K562 (cell line): ENCODE measurements at regions not wholly inside any gene's neighbourhood (a gene's known extent, or its start where the extent isn't known, plus 50 kb on each side); places are given as distances from the start of the nearest gene placed in this dataset.

Experiments
- ATAC-seq: fragments of 200-7000 bp; cut with Tn5 transposase; 3 replicates; pipeline ENCODE4 v1.9.1; 2020; ENCODE audit warnings: moderate library complexity
- BruUV-seq: library from RNA; stranded (reverse); fragments of 400-500 nt; replicated peaks from 2 replicates; lab custom pipeline; 2021; lab: Mats Ljungman, UMichigan
- CTCF ChIA-PET: fragments of 300-600 bp; formaldehyde crosslinking; extraction: SDS; loops from one replicate; lab custom pipeline; 2021; ENCODE audit warnings: low intra/inter-chr PET ratio; lab: Yijun Ruan, JAX
- POLR2A ChIA-PET: fragments of 300-600, 350-650 bp; sonication (Branson Sonifier 250); formaldehyde crosslinking; extraction: SDS; loops from one replicate; lab custom pipeline; 2021; ENCODE audit warnings: antibody characterized with exemption, inconsistent platforms; lab: Yijun Ruan, JAX
- DNase-seq, 4 experiments: peaks; one replicate each; pipeline versions ENCODE4 v3.0.0 to v3.0.0-alpha.2; 2011 to 2018; ENCODE audit warnings: low spot score in 3 of 4, mixed read lengths in 3 of 4; ENCODE audit errors: extremely low read depth in 1 of 4
- FAIRE-seq: peaks from 2 replicates; lab custom pipeline; 2011; peaks lifted over from hg19 to GRCh38; lab: Jason Lieb, UNC
- H2AFZ ChIP-seq: 2 replicates; pipeline ENCODE4 v1.6.0; 2011; ENCODE audit warnings: low read depth, low read length, control low read depth, inconsistent platforms
- H3K27ac ChIP-seq: fragments of 200-600 bp; 3 replicates; pipeline ENCODE4 v1.8.0; 2011; ENCODE audit warnings: low read depth, mild to moderate bottlenecking, control low read depth, inconsistent platforms, low read length, moderate library complexity, mixed read lengths; ENCODE audit errors: extremely low read depth
- H3K27me3 ChIP-seq, 2 experiments: fragments of 300-600 bp in 1 of 2; 2 replicates in 1 of 2; 3 replicates in 1 of 2; pipeline versions ENCODE4 v1.6.0 to v1.8.0; 2011; ENCODE audit warnings: inconsistent platforms in 2 of 2, low read length in 2 of 2, mild to moderate bottlenecking in 1 of 2, mixed read lengths in 1 of 2, moderate library complexity in 1 of 2; ENCODE audit not compliant: control insufficient read depth in 2 of 2, insufficient read depth in 2 of 2
- H3K36me3 ChIP-seq: fragments of 300-600 bp; 3 replicates; pipeline ENCODE4 v1.8.0; 2011; ENCODE audit warnings: mild to moderate bottlenecking, low read length, inconsistent platforms; ENCODE audit not compliant: control insufficient read depth, insufficient read depth
- H3K4me1 ChIP-seq, 2 experiments: fragments of 200-600 bp in 1 of 2; replicated peaks in 1 of 2; 2 replicates in 1 of 2; 3 replicates in 1 of 2; pipeline versions ENCODE4 v1.5.1 to v1.8.0; 2011; ENCODE audit warnings: inconsistent platforms in 2 of 2, low read length in 2 of 2, mild to moderate bottlenecking in 1 of 2, mixed read lengths in 1 of 2, moderate library complexity in 1 of 2; ENCODE audit not compliant: control insufficient read depth in 2 of 2, insufficient read depth in 2 of 2
- H3K4me2 ChIP-seq: 2 replicates; pipeline ENCODE4 v1.6.1; 2011; ENCODE audit warnings: low read length, control low read depth, inconsistent platforms, mixed read lengths; ENCODE audit not compliant: insufficient read depth
- H3K4me3 ChIP-seq: fragments of 200-600 bp; sonication (generic), shearing (Covaris generic); 2 replicates; pipeline ENCODE4 v1.5.1; 2016; ENCODE audit warnings: control low read depth, inconsistent platforms
- H3K79me2 ChIP-seq: fragments of 200-600 bp; 3 replicates; pipeline ENCODE4 v1.8.0; 2011; ENCODE audit warnings: low read length, inconsistent platforms; ENCODE audit not compliant: control insufficient read depth, insufficient read depth
- H3K9ac ChIP-seq, 2 experiments: 2 replicates each; pipeline versions ENCODE4 v1.6.0 to v1.6.1; 2011; ENCODE audit warnings: low read depth in 2 of 2, low read length in 2 of 2, control low read depth in 1 of 2, inconsistent platforms in 1 of 2, mild to moderate bottlenecking in 1 of 2, mixed read lengths in 1 of 2; ENCODE audit not compliant: insufficient read depth in 1 of 2
- H3K9me1 ChIP-seq: one replicate; pipeline ENCODE4 v1.6.0; 2011; ENCODE audit warnings: inconsistent platforms, mild to moderate bottlenecking, low read length, moderate library complexity; ENCODE audit not compliant: control insufficient read depth, insufficient read depth
- H3K9me3 ChIP-seq: replicated peaks from 2 replicates; pipeline ENCODE4 v1.5.1; 2011; ENCODE audit warnings: low read depth, low read length, inconsistent platforms; ENCODE audit not compliant: control insufficient read depth, insufficient read depth
- H4K20me1 ChIP-seq: replicated peaks from 2 replicates; pipeline ENCODE4 v1.6.1; 2011; ENCODE audit warnings: low read length, inconsistent platforms, mixed read lengths; ENCODE audit not compliant: control insufficient read depth, insufficient read depth
- CHD4 ChIP-seq: fragments of 200-600 bp; sonication (generic); IDR thresholded peaks from 3 replicates; pipeline ENCODE4 v1.6.1; 2012; ENCODE audit warnings: low read depth, mild to moderate bottlenecking, mixed read lengths, low read length, inconsistent platforms; ENCODE audit not compliant: insufficient read depth, insufficient replicate concordance, poor library complexity, severe bottlenecking
- CXXC5 ChIP-seq: fragments of 250-450 bp; sonication (Bioruptor Pico); IDR thresholded peaks from 2 replicates; pipeline ENCODE4 v1.8.0; 2022; ENCODE audit warnings: inconsistent platforms, mild to moderate bottlenecking, moderate library complexity
- FOSL1 ChIP-seq: fragments of 200-800 bp; sonication (Bioruptor generic); conservative IDR thresholded peaks from 2 replicates; pipeline ENCODE4 v1.6.1; 2016; ENCODE audit warnings: missing genetic modification characterization, missing compliant biosample characterization
- HDAC8 ChIP-seq: fragments of 450-650 bp; IDR thresholded peaks from 2 replicates; pipeline ENCODE4 v1.6.1; 2016; ENCODE audit warnings: mild to moderate bottlenecking, missing genetic modification characterization, moderate library complexity, missing compliant biosample characterization
- NCOA2 ChIP-seq, 2 experiments: fragments of 450-650 bp; IDR thresholded peaks; 2 replicates each; pipeline ENCODE4 v1.6.1; 2018; ENCODE audit warnings: mild to moderate bottlenecking in 2 of 2, moderate library complexity in 1 of 2; ENCODE audit not compliant: partially characterized antibody in 2 of 2
- POLR2AphosphoS2 ChIP-seq: IDR thresholded peaks from 2 replicates; pipeline ENCODE4 v1.6.1; 2012; ENCODE audit warnings: low read length, improper control_type of control experiment
- RBM15 ChIP-seq: fragments of 200-400 bp; formaldehyde crosslinking; IDR thresholded peaks from 2 replicates; pipeline ENCODE4 v1.6.1; 2018; ENCODE audit warnings: mild to moderate bottlenecking, low read length, moderate library complexity; ENCODE audit not compliant: insufficient read depth
- RFX1 ChIP-seq: fragments of 450-650 bp; IDR thresholded peaks from 2 replicates; pipeline ENCODE4 v1.6.1; 2016; ENCODE audit warnings: mild to moderate bottlenecking, moderate library complexity
- SP1 ChIP-seq: sonication (generic); formaldehyde crosslinking; IDR thresholded peaks from 2 replicates; pipeline ENCODE4 v1.8.1; 2022; ENCODE audit warnings: mild to moderate bottlenecking, missing genetic modification reagents
- STAT5A ChIP-seq: IDR thresholded peaks from 2 replicates; pipeline ENCODE4 v1.6.1; 2012; ENCODE audit warnings: low read length, inconsistent platforms, borderline replicate concordance
- TAF15 ChIP-seq: fragments of 200-400 bp; formaldehyde crosslinking; IDR thresholded peaks from 2 replicates; pipeline ENCODE4 v1.6.1; 2017; ENCODE audit warnings: mild to moderate bottlenecking, low read depth, low read length, moderate library complexity
- TBL1XR1 ChIP-seq, 2 experiments: IDR thresholded peaks; 2 replicates each; pipeline ENCODE4 v1.6.1; 2012; ENCODE audit warnings: improper control_type of control experiment in 2 of 2, low read length in 2 of 2, mild to moderate bottlenecking in 1 of 2
- TFAM ChIP-seq: fragments of 250-450 bp; sonication (Bioruptor Pico); conservative IDR thresholded peaks from 2 replicates; pipeline ENCODE4 v1.5.0; 2021; ENCODE audit warnings: mild to moderate bottlenecking, moderate library complexity
- ZNF121 ChIP-seq: sonication (generic); formaldehyde crosslinking; conservative IDR thresholded peaks from 2 replicates; pipeline ENCODE4 v1.8.0; 2022; ENCODE audit warnings: missing genetic modification reagents
- ZNF316 ChIP-seq: fragments of 450-650 bp; IDR thresholded peaks from 2 replicates; pipeline ENCODE4 v1.6.1; 2016
- ZNF561 ChIP-seq: fragments of 450-650 bp; formaldehyde crosslinking; conservative IDR thresholded peaks from 2 replicates; pipeline ENCODE4 v1.4.0; 2020; ENCODE audit warnings: mild to moderate bottlenecking, moderate library complexity
- ZNF764 ChIP-seq: fragments of 250-450 bp; sonication (Bioruptor Pico); IDR thresholded peaks from 2 replicates; pipeline ENCODE4 v1.4.0; 2020; ENCODE audit warnings: low read depth, mild to moderate bottlenecking, moderate library complexity
- WGBS: fragments of 100-300 bp; shearing (Covaris generic); methylation state at CpG from one replicate; pipeline ENCODE4 v1.1.6; 2016; ENCODE audit warnings: low coverage, mixed read lengths; ENCODE audit not compliant: insufficient coverage; ENCODE audit errors: missing lambda C conversion rate; 5-methylcytosine and 5-hydroxymethylcytosine counted together
- in situ Hi-C: fragments of 300-500 bp; cut with MboI; formaldehyde crosslinking; loops from 4 replicates; pipeline ENCODE4 v1.15.0; 2018; ENCODE audit warnings: inconsistent platforms, mixed read lengths
- intact Hi-C: fragments of 100-400 bp; cut with micrococcal nuclease; formaldehyde crosslinking; loops from 2 replicates; pipeline ENCODE4 v1.14.2; 2022
- TF ChIP-seq, protein P1 (sequence below): sonication (generic); formaldehyde crosslinking; IDR thresholded peaks from 2 replicates; pipeline ENCODE4 v1.8.1; 2023; ENCODE audit warnings: mild to moderate bottlenecking, missing genetic modification reagents

DNA sequence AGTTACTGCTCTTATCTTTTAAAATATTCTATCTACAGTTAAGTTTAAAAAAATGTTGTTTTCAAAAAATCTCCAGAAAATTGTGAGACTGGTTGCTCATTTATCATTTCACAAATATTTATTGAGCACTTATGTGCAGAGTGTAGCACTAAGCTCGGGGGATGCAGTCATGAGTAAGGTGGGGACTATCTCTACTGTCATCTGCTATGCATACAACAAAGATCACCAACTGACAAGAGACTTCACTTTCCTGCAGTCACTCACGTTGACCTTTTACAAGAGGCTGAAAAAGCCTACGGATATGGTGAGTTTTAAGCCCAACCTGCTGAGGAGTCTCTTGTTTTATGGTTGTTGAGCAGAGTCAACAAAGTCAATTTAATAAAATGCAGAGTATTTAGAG is 392.5 kb downstream of the KLF12 start:
- ATAC-seq (no peak), FAIRE-seq (no peak), DNase-seq (no peak)
- no peaks in the 10 kb centered on the region for H3K9me1 ChIP-seq
- H3K9ac ChIP-seq: no peak overlapping the region
- ChIA-PET POLR2A (no interaction called here), CTCF (no interaction called here)
- no TSS peak for BruUV-seq
- no peaks in the 10 kb centered on the region for H3K4me1 ChIP-seq
- TF ChIP-seq TAF15: no peak
- no peak for TF ChIP-seq FOSL1 (tag)
- TF ChIP-seq ZNF764: no peak
- no peak for TF ChIP-seq TFAM (CRISPR knock-in tag)
- TF ChIP-seq HDAC8 (tag): no peak
- TF ChIP-seq POLR2AphosphoS2: no peak
- TF ChIP-seq ZNF316: no peak
- TF ChIP-seq CHD4: no peak
- no peak for TF ChIP-seq NCOA2 (IDR thresholded peaks at IDR 0.05; ENCODE audit: partially characterized antibody in 2 of 2)
- no peak for TF ChIP-seq TBL1XR1 (IDR thresholded peaks at IDR 0.05; ENCODE audit: low read length in 2 of 2)
- no peak for TF ChIP-seq STAT5A
- TF ChIP-seq ZNF561 (CRISPR knock-in tag): no peak
- TF ChIP-seq RBM15: no peak
- TF ChIP-seq ZNF121 (CRISPR knock-in tag): no peak
- no peak for TF ChIP-seq SP1 (CRISPR knock-in tag)
- TF ChIP-seq CXXC5 (CRISPR knock-in tag): no peak
- TF ChIP-seq, protein P1, sequence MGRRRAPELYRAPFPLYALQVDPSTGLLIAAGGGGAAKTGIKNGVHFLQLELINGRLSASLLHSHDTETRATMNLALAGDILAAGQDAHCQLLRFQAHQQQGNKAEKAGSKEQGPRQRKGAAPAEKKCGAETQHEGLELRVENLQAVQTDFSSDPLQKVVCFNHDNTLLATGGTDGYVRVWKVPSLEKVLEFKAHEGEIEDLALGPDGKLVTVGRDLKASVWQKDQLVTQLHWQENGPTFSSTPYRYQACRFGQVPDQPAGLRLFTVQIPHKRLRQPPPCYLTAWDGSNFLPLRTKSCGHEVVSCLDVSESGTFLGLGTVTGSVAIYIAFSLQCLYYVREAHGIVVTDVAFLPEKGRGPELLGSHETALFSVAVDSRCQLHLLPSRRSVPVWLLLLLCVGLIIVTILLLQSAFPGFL: no peak
- no peak for TF ChIP-seq RFX1
- H2AFZ ChIP-seq: no peak overlapping the region
- H3K36me3 ChIP-seq: no peaks in the 10 kb centered on the region
- H3K4me3 ChIP-seq: no peak overlapping the region
- H3K27ac ChIP-seq: no peak overlapping the region
- in situ Hi-C loops: no loop called here
- intact Hi-C loops: no loop called here
- no peaks in the 10 kb centered on the region for H4K20me1 ChIP-seq
- H3K27me3 ChIP-seq: no peaks in the 10 kb centered on the region
- H3K79me2 ChIP-seq: no peaks in the 10 kb centered on the region
- H3K4me2 ChIP-seq: no peak overlapping the region
- 0% methylated on average over 3 of the region's 3 CpGs for WGBS
- H3K9me3 ChIP-seq: no peaks in the 10 kb centered on the region
